ENCODE measurements at regions not wholly inside any gene's neighbourhood (a gene's known extent, or its start where the extent isn't known, plus 50 kb on each side); places are given as distances from the start of the nearest gene placed in this dataset.
A peak's percentile ranks its signal among the peaks of the same experiment; 100 is the strongest.

GRCh38 chr5:71887680-71888079 is 168.6 kb downstream of the CARTPT start:
- no peaks in the 10 kb centered on the region for H3K9me3 ChIP-seq (ENCODE audit: control insufficient read depth in 2 of 2, low read length in 2 of 2)
- no peaks in the 10 kb centered on the region for H3K36me3 ChIP-seq (ENCODE audit: control insufficient read depth, insufficient read depth, low read length)
- peaks cover 1 to 6% (median 2%) of the 10 kb centered on the region in 7 donors for H3K9me3 Mint-ChIP-seq
- peaks cover 12% of the 10 kb centered on the region for H3K27me3 Mint-ChIP-seq
- peaks cover 0 to 3% (median 2%) of the 10 kb centered on the region in 4 donors for H3K4me1 Mint-ChIP-seq
- H3K4me3 Mint-ChIP-seq: peak overlapping the region in 1 of 4 donors; percentile 42
- H3K27me3 ChIP-seq (ENCODE audit: control insufficient read depth, insufficient read depth, low read length): peaks cover 4% of the 10 kb centered on the region
- H3K27ac Mint-ChIP-seq: peak overlapping the region in 1 of 3 donors; percentile 59
- no peaks in the 10 kb centered on the region for H3K4me1 ChIP-seq (ENCODE audit: control insufficient read depth, insufficient read depth, low read length, poor library complexity, severe bottlenecking)
- peaks cover 3% of the 10 kb centered on the region for H3K36me3 Mint-ChIP-seq
- H3K4me3 ChIP-seq (ENCODE audit: low read depth, low read length): peak overlapping the region; percentile 8
- DNase-seq (peak in 2 of 3 donors; percentile 45 to 87), ATAC-seq (ENCODE audit: low read depth in 2 of 2) (peak; percentile 78)
- H3K27ac ChIP-seq (ENCODE audit: insufficient read depth, low read length, poor library complexity, severe bottlenecking): no peak overlapping the region

- peaks cover 0 to 3% (median 2%) of the 10 kb centered on the region in 4 donors for H3K4me1 Mint-ChIP-seq
Observed at GRCh38 chr5:71891406-71891805, 172.3 kb downstream of the CARTPT start.

GRCh38 chr5:71891856-71892255 is 172.8 kb downstream of the CARTPT start:
- H3K9me3 Mint-ChIP-seq: peaks cover 1 to 6% (median 2%) of the 10 kb centered on the region in 7 donors
- no peaks in the 10 kb centered on the region for H3K4me1 ChIP-seq (ENCODE audit: control insufficient read depth, insufficient read depth, low read length, poor library complexity, severe bottlenecking)
- no peak overlapping the region for H3K27ac ChIP-seq (ENCODE audit: insufficient read depth, low read length, poor library complexity, severe bottlenecking)
- no peak overlapping the region for H3K4me3 Mint-ChIP-seq
- H3K4me3 ChIP-seq (ENCODE audit: low read depth, low read length): no peak overlapping the region
- H3K36me3 ChIP-seq (ENCODE audit: control insufficient read depth, insufficient read depth, low read length): no peaks in the 10 kb centered on the region
- H3K27ac Mint-ChIP-seq: no peak overlapping the region
- no peak for ATAC-seq (ENCODE audit: low read depth in 2 of 2)
- H3K4me1 Mint-ChIP-seq: peaks cover 0 to 3% (median 2%) of the 10 kb centered on the region in 4 donors
- H3K9me3 ChIP-seq (ENCODE audit: control insufficient read depth in 2 of 2, low read length in 2 of 2): no peaks in the 10 kb centered on the region
- no peak for DNase-seq
- peaks cover 4% of the 10 kb centered on the region for H3K27me3 ChIP-seq (ENCODE audit: control insufficient read depth, insufficient read depth, low read length)
- H3K27me3 Mint-ChIP-seq: peaks cover 24% of the 10 kb centered on the region
- peaks cover 3% of the 10 kb centered on the region for H3K36me3 Mint-ChIP-seq

More at GRCh38 chr5:71891406-71891805, 172.3 kb downstream of the CARTPT start:
- Histone ChIP-seq H3K4me1 (ENCODE audit: control insufficient read depth, insufficient read depth, low read length, poor library complexity, severe bottlenecking) (no peaks in the 10 kb centered on the region), H3K27me3 (ENCODE audit: control insufficient read depth, insufficient read depth, low read length) (peaks cover 4% of the 10 kb centered on the region), H3K27ac (ENCODE audit: insufficient read depth, low read length, poor library complexity, severe bottlenecking) (no peak overlapping the region), H3K36me3 (ENCODE audit: control insufficient read depth, insufficient read depth, low read length) (no peaks in the 10 kb centered on the region), H3K4me3 (ENCODE audit: low read depth, low read length) (no peak overlapping the region), H3K9me3 (ENCODE audit: control insufficient read depth in 2 of 2, low read length in 2 of 2) (no peaks in the 10 kb centered on the region)
- H3K27ac Mint-ChIP-seq: no peak overlapping the region
- DNase-seq (no peak), ATAC-seq (ENCODE audit: low read depth in 2 of 2) (no peak)
- peaks cover 24% of the 10 kb centered on the region for H3K27me3 Mint-ChIP-seq
- H3K4me3 Mint-ChIP-seq: no peak overlapping the region
- peaks cover 1 to 6% (median 2%) of the 10 kb centered on the region in 7 donors for H3K9me3 Mint-ChIP-seq
- H3K36me3 Mint-ChIP-seq: peaks cover 3% of the 10 kb centered on the region

GRCh38 chr5:71892641-71893365 is 173.7 kb downstream of the CARTPT start:
- Mint-ChIP-seq H3K27ac (no peak overlapping the region), H3K27me3 (peaks cover 24% of the 10 kb centered on the region), H3K9me3 (peaks cover 1 to 6% (median 2%) of the 10 kb centered on the region in 7 donors), H3K4me1 (no peaks in the 10 kb centered on the region), H3K4me3 (no peak overlapping the region), H3K36me3 (no peaks in the 10 kb centered on the region)
- DNase-seq (no peak), ATAC-seq (ENCODE audit: low read depth in 2 of 2) (no peak)
- Histone ChIP-seq H3K27ac (ENCODE audit: insufficient read depth, low read length, poor library complexity, severe bottlenecking) (no peak overlapping the region), H3K27me3 (ENCODE audit: control insufficient read depth, insufficient read depth, low read length) (peaks cover 4% of the 10 kb centered on the region), H3K9me3 (ENCODE audit: control insufficient read depth in 2 of 2, low read length in 2 of 2) (no peaks in the 10 kb centered on the region), H3K4me3 (ENCODE audit: low read depth, low read length) (no peak overlapping the region), H3K36me3 (ENCODE audit: control insufficient read depth, insufficient read depth, low read length) (no peaks in the 10 kb centered on the region), H3K4me1 (ENCODE audit: control insufficient read depth, insufficient read depth, low read length, poor library complexity, severe bottlenecking) (no peaks in the 10 kb centered on the region)

DNA sequence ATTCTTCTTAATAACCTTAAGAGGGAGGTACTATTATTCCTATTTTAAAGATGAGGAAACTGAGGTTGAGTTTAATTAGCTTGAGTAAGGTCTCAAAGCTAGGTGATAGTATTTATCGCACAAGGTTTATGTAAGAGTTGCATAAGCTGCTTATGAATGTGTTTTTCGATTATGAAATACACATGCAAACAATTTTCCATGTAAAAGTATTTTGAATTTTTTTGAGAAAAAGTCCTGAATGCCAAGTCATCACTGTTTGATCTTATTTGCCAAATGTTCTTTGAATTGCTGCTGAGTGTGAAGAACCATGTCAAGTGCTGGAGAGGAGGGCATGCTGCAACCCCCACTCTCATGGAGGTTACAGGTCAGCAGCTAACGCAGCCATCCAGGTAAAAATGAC is 174.4 kb downstream of the CARTPT start:
- Histone ChIP-seq H3K27me3 (ENCODE audit: control insufficient read depth, insufficient read depth, low read length) (peaks cover 4% of the 10 kb centered on the region), H3K36me3 (ENCODE audit: control insufficient read depth, insufficient read depth, low read length) (no peaks in the 10 kb centered on the region), H3K4me1 (ENCODE audit: control insufficient read depth, insufficient read depth, low read length, poor library complexity, severe bottlenecking) (no peaks in the 10 kb centered on the region), H3K4me3 (ENCODE audit: low read depth, low read length) (no peak overlapping the region), H3K27ac (ENCODE audit: insufficient read depth, low read length, poor library complexity, severe bottlenecking) (no peak overlapping the region), H3K9me3 (ENCODE audit: control insufficient read depth in 2 of 2, low read length in 2 of 2) (no peaks in the 10 kb centered on the region)
- Mint-ChIP-seq H3K36me3 (no peaks in the 10 kb centered on the region), H3K27me3 (peaks cover 24% of the 10 kb centered on the region), H3K4me3 (no peak overlapping the region), H3K4me1 (no peaks in the 10 kb centered on the region), H3K9me3 (peaks cover under 1 to 5% (median 2%) of the 10 kb centered on the region in 7 donors), H3K27ac (no peak overlapping the region)
- DNase-seq (no peak), ATAC-seq (ENCODE audit: low read depth in 2 of 2) (no peak)

DNA sequence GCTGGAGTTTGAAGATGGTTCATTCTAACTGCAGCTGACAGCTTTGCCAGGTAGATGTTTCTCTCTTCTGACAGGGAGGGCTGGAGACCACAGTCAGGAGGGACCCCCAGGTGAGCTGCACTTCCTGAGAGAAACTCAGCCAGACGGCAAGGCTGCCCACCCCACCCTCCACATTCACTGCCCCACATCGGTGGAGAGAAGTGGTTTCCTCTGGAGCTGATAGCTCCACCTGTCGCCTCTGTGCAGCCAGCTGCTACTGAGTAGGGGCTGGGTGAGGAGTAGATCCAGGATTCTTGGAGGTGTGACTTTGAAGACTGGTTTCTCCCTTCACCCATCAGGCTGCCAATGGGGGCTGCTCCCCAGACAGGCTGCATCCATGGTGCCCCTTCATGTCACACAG is 175.0 kb downstream of the CARTPT start:
- H3K4me3 Mint-ChIP-seq: no peak overlapping the region
- Histone ChIP-seq H3K27me3 (ENCODE audit: control insufficient read depth, insufficient read depth, low read length) (peaks cover 4% of the 10 kb centered on the region), H3K36me3 (ENCODE audit: control insufficient read depth, insufficient read depth, low read length) (no peaks in the 10 kb centered on the region), H3K4me1 (ENCODE audit: control insufficient read depth, insufficient read depth, low read length, poor library complexity, severe bottlenecking) (no peaks in the 10 kb centered on the region), H3K4me3 (ENCODE audit: low read depth, low read length) (no peak overlapping the region), H3K9me3 (ENCODE audit: control insufficient read depth in 2 of 2, low read length in 2 of 2) (no peaks in the 10 kb centered on the region), H3K27ac (ENCODE audit: insufficient read depth, low read length, poor library complexity, severe bottlenecking) (no peak overlapping the region)
- H3K27me3 Mint-ChIP-seq: peaks cover 24% of the 10 kb centered on the region
- no peak for DNase-seq
- H3K4me1 Mint-ChIP-seq: no peaks in the 10 kb centered on the region
- H3K27ac Mint-ChIP-seq: no peak overlapping the region
- H3K9me3 Mint-ChIP-seq: peaks cover 0 to 5% (median 2%) of the 10 kb centered on the region in 7 donors
- no peaks in the 10 kb centered on the region for H3K36me3 Mint-ChIP-seq
- no peak for ATAC-seq (ENCODE audit: low read depth in 2 of 2)

DNA sequence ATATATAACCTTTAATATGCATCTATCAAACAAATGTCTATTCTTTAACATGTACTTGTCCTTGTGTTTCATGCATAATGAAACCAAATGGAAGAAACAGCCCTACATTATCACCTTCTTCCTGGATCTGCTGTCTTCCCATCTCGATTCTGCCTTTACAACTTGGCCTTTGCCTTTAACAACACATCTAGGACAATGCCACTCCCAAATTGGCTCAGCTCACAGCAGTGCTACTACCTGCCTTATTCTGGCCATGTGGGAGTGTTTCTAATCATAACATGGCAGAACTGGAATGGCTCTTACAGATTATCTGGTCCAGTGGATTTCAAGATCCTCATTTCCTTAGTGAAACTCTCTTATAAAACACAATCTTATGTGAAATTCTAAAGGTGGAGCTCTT is 176.5 kb downstream of the CARTPT start:
- no peak for DNase-seq
- H3K27me3 Mint-ChIP-seq: peaks cover 20% of the 10 kb centered on the region
- Histone ChIP-seq H3K27ac (ENCODE audit: insufficient read depth, low read length, poor library complexity, severe bottlenecking) (no peak overlapping the region), H3K4me3 (ENCODE audit: low read depth, low read length) (no peak overlapping the region), H3K27me3 (ENCODE audit: control insufficient read depth, insufficient read depth, low read length) (peaks cover 1% of the 10 kb centered on the region), H3K36me3 (ENCODE audit: control insufficient read depth, insufficient read depth, low read length) (no peaks in the 10 kb centered on the region), H3K9me3 (ENCODE audit: control insufficient read depth in 2 of 2, low read length in 2 of 2) (no peaks in the 10 kb centered on the region), H3K4me1 (ENCODE audit: control insufficient read depth, insufficient read depth, low read length, poor library complexity, severe bottlenecking) (no peaks in the 10 kb centered on the region)
- no peaks in the 10 kb centered on the region for H3K36me3 Mint-ChIP-seq
- H3K27ac Mint-ChIP-seq: no peak overlapping the region
- H3K9me3 Mint-ChIP-seq: peaks cover 0 to 2% (median 0%) of the 10 kb centered on the region in 7 donors
- H3K4me1 Mint-ChIP-seq: no peaks in the 10 kb centered on the region
- ATAC-seq (ENCODE audit: low read depth in 2 of 2): no peak
- H3K4me3 Mint-ChIP-seq: no peak overlapping the region

- Mint-ChIP-seq H3K27me3 (peaks cover 15% of the 10 kb centered on the region), H3K9me3 (peaks cover 0 to 2% (median 0%) of the 10 kb centered on the region in 7 donors), H3K4me3 (no peak overlapping the region), H3K36me3 (no peaks in the 10 kb centered on the region), H3K27ac (no peak overlapping the region), H3K4me1 (no peaks in the 10 kb centered on the region)
- no peaks in the 10 kb centered on the region for H3K9me3 ChIP-seq (ENCODE audit: control insufficient read depth in 2 of 2, low read length in 2 of 2)
- H3K4me1 ChIP-seq (ENCODE audit: control insufficient read depth, insufficient read depth, low read length, poor library complexity, severe bottlenecking): no peaks in the 10 kb centered on the region
- H3K36me3 ChIP-seq (ENCODE audit: control insufficient read depth, insufficient read depth, low read length): no peaks in the 10 kb centered on the region
- ATAC-seq (ENCODE audit: low read depth in 2 of 2) (no peak), DNase-seq (no peak)
- no peak overlapping the region for H3K4me3 ChIP-seq (ENCODE audit: low read depth, low read length)
- no peaks in the 10 kb centered on the region for H3K27me3 ChIP-seq (ENCODE audit: control insufficient read depth, insufficient read depth, low read length)
- no peak overlapping the region for H3K27ac ChIP-seq (ENCODE audit: insufficient read depth, low read length, poor library complexity, severe bottlenecking)
Observed at GRCh38 chr5:71899865-71900342, 180.8 kb downstream of the CARTPT start.

Measured in CD4-positive, CD25-positive, alpha-beta regulatory T cell (primary cell).